ENCODE measurements at regions not wholly inside any gene's neighbourhood (a gene's known extent, or its start where the extent isn't known, plus 50 kb on each side); places are given as distances from the start of the nearest gene placed in this dataset.
A peak's percentile ranks its signal among the peaks of the same experiment; 100 is the strongest.
"Not testable (repeated sequence)": the region's sequence is repeated elsewhere in the genome, so short reads cannot be mapped to it uniquely, and the experiment has no call there.

GRCh38 chr3:125836011-125836551 is 132.9 kb upstream of the ROPN1B start:
- H3K4me1 ChIP-seq (ENCODE audit: low read length); H2AFZ ChIP-seq (ENCODE audit: low read depth, low read length); H3K9ac ChIP-seq (ENCODE audit: low read length); H3K27me3 ChIP-seq (ENCODE audit: low read depth, low read length); H4K20me1 ChIP-seq (ENCODE audit: insufficient read depth, low read length); H3K79me2 ChIP-seq (ENCODE audit: low read length); H3K27ac ChIP-seq (ENCODE audit: low read length); H3K9me3 ChIP-seq (ENCODE audit: insufficient read depth, low read length); H3K36me3 ChIP-seq (replicated peaks; ENCODE audit: low read depth, low read length): not testable (repeated sequence)
- peak overlapping the region; percentile 68 for H3K4me2 ChIP-seq (ENCODE audit: low read length)
- peak overlapping the region; percentile 71 for H3K4me3 ChIP-seq (ENCODE audit: low read length)

GRCh38 chr3:125836786-125837185 is 132.2 kb upstream of the ROPN1B start:
- not testable (repeated sequence) for H3K79me2 ChIP-seq (ENCODE audit: low read length); H3K9ac ChIP-seq (ENCODE audit: low read length); H3K4me1 ChIP-seq (ENCODE audit: low read length); H4K20me1 ChIP-seq (ENCODE audit: insufficient read depth, low read length); H3K27ac ChIP-seq (ENCODE audit: low read length); H3K27me3 ChIP-seq (ENCODE audit: low read depth, low read length); H3K9me3 ChIP-seq (ENCODE audit: insufficient read depth, low read length); H3K36me3 ChIP-seq (replicated peaks; ENCODE audit: low read depth, low read length)
- Histone ChIP-seq H3K4me3 (ENCODE audit: low read length) (peak overlapping the region; percentile 71), H2AFZ (ENCODE audit: low read depth, low read length) (peak overlapping the region; percentile 83), H3K4me2 (ENCODE audit: low read length) (peak overlapping the region; percentile 68)

GRCh38 chr3:125838857-125839256 is 130.1 kb upstream of the ROPN1B start:
- not testable (repeated sequence) for H3K4me1 ChIP-seq (ENCODE audit: low read length); H4K20me1 ChIP-seq (ENCODE audit: insufficient read depth, low read length); H2AFZ ChIP-seq (ENCODE audit: low read depth, low read length); H3K9ac ChIP-seq (ENCODE audit: low read length); H3K36me3 ChIP-seq (replicated peaks; ENCODE audit: low read depth, low read length); H3K27ac ChIP-seq (ENCODE audit: low read length); H3K79me2 ChIP-seq (ENCODE audit: low read length); H3K4me2 ChIP-seq (ENCODE audit: low read length); H3K4me3 ChIP-seq (ENCODE audit: low read length); H3K27me3 ChIP-seq (ENCODE audit: low read depth, low read length); H3K9me3 ChIP-seq (ENCODE audit: insufficient read depth, low read length)

GRCh38 chr3:125840465-125840864 is 128.5 kb upstream of the ROPN1B start:
- H3K79me2 ChIP-seq (ENCODE audit: low read length); H3K4me3 ChIP-seq (ENCODE audit: low read length); H3K9me3 ChIP-seq (ENCODE audit: insufficient read depth, low read length); H3K4me2 ChIP-seq (ENCODE audit: low read length); H4K20me1 ChIP-seq (ENCODE audit: insufficient read depth, low read length); H2AFZ ChIP-seq (ENCODE audit: low read depth, low read length); H3K36me3 ChIP-seq (replicated peaks; ENCODE audit: low read depth, low read length); H3K27me3 ChIP-seq (ENCODE audit: low read depth, low read length); H3K9ac ChIP-seq (ENCODE audit: low read length); H3K4me1 ChIP-seq (ENCODE audit: low read length); H3K27ac ChIP-seq (ENCODE audit: low read length): not testable (repeated sequence)

GRCh38 chr3:125847966-125848365 is 121.0 kb upstream of the ROPN1B start:
- H3K4me2 ChIP-seq (ENCODE audit: low read length) = not testable (repeated sequence)

GRCh38 chr3:125855006-125855405 is 114.0 kb upstream of the ROPN1B start:
- H3K4me1 ChIP-seq (ENCODE audit: low read length) = not testable (repeated sequence)

More at GRCh38 chr3:125847966-125848365, 121.0 kb upstream of the ROPN1B start:
- H2AFZ ChIP-seq (ENCODE audit: low read depth, low read length); H3K9ac ChIP-seq (ENCODE audit: low read length); H3K4me3 ChIP-seq (ENCODE audit: low read length); H4K20me1 ChIP-seq (ENCODE audit: insufficient read depth, low read length); H3K27me3 ChIP-seq (ENCODE audit: low read depth, low read length); H3K4me1 ChIP-seq (ENCODE audit: low read length); H3K27ac ChIP-seq (ENCODE audit: low read length); H3K36me3 ChIP-seq (replicated peaks; ENCODE audit: low read depth, low read length); H3K79me2 ChIP-seq (ENCODE audit: low read length); H3K9me3 ChIP-seq (ENCODE audit: insufficient read depth, low read length): not testable (repeated sequence)

GRCh38 chr3:125860547-125860946 is 108.4 kb upstream of the ROPN1B start:
- H3K4me3 ChIP-seq (ENCODE audit: low read length); H3K4me2 ChIP-seq (ENCODE audit: low read length); H3K9ac ChIP-seq (ENCODE audit: low read length); H3K27ac ChIP-seq (ENCODE audit: low read length); H3K36me3 ChIP-seq (replicated peaks; ENCODE audit: low read depth, low read length); H3K79me2 ChIP-seq (ENCODE audit: low read length); H3K27me3 ChIP-seq (ENCODE audit: low read depth, low read length); H3K4me1 ChIP-seq (ENCODE audit: low read length); H2AFZ ChIP-seq (ENCODE audit: low read depth, low read length); H3K9me3 ChIP-seq (ENCODE audit: insufficient read depth, low read length); H4K20me1 ChIP-seq (ENCODE audit: insufficient read depth, low read length): not testable (repeated sequence)
- TF ChIP-seq CTCF (IDR thresholded peaks at IDR 0.05; ENCODE audit: low read depth, low read length) = peak; percentile 22

More at GRCh38 chr3:125855006-125855405, 114.0 kb upstream of the ROPN1B start:
- not testable (repeated sequence) for H3K4me3 ChIP-seq (ENCODE audit: low read length); H3K27ac ChIP-seq (ENCODE audit: low read length); H3K79me2 ChIP-seq (ENCODE audit: low read length); H3K4me2 ChIP-seq (ENCODE audit: low read length); H3K9ac ChIP-seq (ENCODE audit: low read length); H3K36me3 ChIP-seq (replicated peaks; ENCODE audit: low read depth, low read length); H3K27me3 ChIP-seq (ENCODE audit: low read depth, low read length); H2AFZ ChIP-seq (ENCODE audit: low read depth, low read length); H3K9me3 ChIP-seq (ENCODE audit: insufficient read depth, low read length); H4K20me1 ChIP-seq (ENCODE audit: insufficient read depth, low read length)

GRCh38 chr3:125862841-125863254 is 106.1 kb upstream of the ROPN1B start:
- not testable (repeated sequence) for H2AFZ ChIP-seq (ENCODE audit: low read depth, low read length); H4K20me1 ChIP-seq (ENCODE audit: insufficient read depth, low read length); H3K27ac ChIP-seq (ENCODE audit: low read length); H3K36me3 ChIP-seq (replicated peaks; ENCODE audit: low read depth, low read length); H3K4me2 ChIP-seq (ENCODE audit: low read length); H3K79me2 ChIP-seq (ENCODE audit: low read length); H3K9me3 ChIP-seq (ENCODE audit: insufficient read depth, low read length); H3K4me1 ChIP-seq (ENCODE audit: low read length); H3K4me3 ChIP-seq (ENCODE audit: low read length); H3K27me3 ChIP-seq (ENCODE audit: low read depth, low read length); H3K9ac ChIP-seq (ENCODE audit: low read length)

GRCh38 chr3:125864532-125864931 is 104.4 kb upstream of the ROPN1B start:
- H3K27ac ChIP-seq (ENCODE audit: low read length); H2AFZ ChIP-seq (ENCODE audit: low read depth, low read length); H3K79me2 ChIP-seq (ENCODE audit: low read length); H3K9me3 ChIP-seq (ENCODE audit: insufficient read depth, low read length); H4K20me1 ChIP-seq (ENCODE audit: insufficient read depth, low read length); H3K9ac ChIP-seq (ENCODE audit: low read length); H3K4me2 ChIP-seq (ENCODE audit: low read length); H3K36me3 ChIP-seq (replicated peaks; ENCODE audit: low read depth, low read length); H3K4me3 ChIP-seq (ENCODE audit: low read length); H3K27me3 ChIP-seq (ENCODE audit: low read depth, low read length); H3K4me1 ChIP-seq (ENCODE audit: low read length): not testable (repeated sequence)
